ENCODE measurements at regions not wholly inside any gene's neighbourhood (a gene's known extent, or its start where the extent isn't known, plus 50 kb on each side); places are given as distances from the start of the nearest gene placed in this dataset.

DNA sequence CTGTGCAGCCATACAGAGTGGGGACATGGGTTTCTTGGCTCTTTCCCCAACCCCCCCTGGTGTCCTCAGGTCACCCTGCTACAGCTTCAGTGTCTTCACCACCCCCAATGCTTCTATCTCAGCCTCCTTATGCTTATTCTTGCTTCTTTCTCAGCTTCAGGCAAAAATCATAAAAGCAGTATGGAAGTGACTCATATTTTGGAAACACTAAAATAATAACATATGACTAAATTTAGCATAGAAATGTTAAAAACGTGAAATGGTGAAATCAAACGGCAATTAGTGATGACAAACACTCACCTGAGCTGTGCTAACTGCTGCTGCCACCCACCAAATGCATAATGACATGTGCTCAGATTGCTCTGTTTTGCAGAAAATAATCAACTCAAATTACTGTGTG is 475.2 kb upstream of the EPHA3 start:
- H3K27me3 ChIP-seq (replicated peaks in 1 of 2; ENCODE audit: control insufficient read depth in 2 of 2, insufficient read depth in 2 of 2, low read length in 1 of 2) = no peaks in the 10 kb centered on the region
- no peak overlapping the region for H3K27ac ChIP-seq (ENCODE audit: control insufficient read depth, insufficient read depth)
- no peak overlapping the region for H3K9ac ChIP-seq (ENCODE audit: control insufficient read depth, insufficient read depth, low read length)
- TF ChIP-seq SMC3 (IDR thresholded peaks at IDR 0.05; ENCODE audit: borderline replicate concordance, low read length) (no peak), SIX5 (IDR thresholded peaks at IDR 0.05; ENCODE audit: low read depth, low read length, severe bottlenecking) (no peak), SKIL (IDR thresholded peaks at IDR 0.05; ENCODE audit: low read depth, poor library complexity, severe bottlenecking) (no peak)
- TF ChIP-seq, protein P1, sequence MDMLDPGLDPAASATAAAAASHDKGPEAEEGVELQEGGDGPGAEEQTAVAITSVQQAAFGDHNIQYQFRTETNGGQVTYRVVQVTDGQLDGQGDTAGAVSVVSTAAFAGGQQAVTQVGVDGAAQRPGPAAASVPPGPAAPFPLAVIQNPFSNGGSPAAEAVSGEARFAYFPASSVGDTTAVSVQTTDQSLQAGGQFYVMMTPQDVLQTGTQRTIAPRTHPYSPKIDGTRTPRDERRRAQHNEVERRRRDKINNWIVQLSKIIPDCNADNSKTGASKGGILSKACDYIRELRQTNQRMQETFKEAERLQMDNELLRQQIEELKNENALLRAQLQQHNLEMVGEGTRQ (IDR thresholded peaks at IDR 0.05; ENCODE audit: borderline replicate concordance, low read depth, low read length) = no peak
- no peak overlapping the region for H3K4me2 ChIP-seq (ENCODE audit: control insufficient read depth, insufficient read depth)
- no peaks in the 10 kb centered on the region for H3K79me2 ChIP-seq (ENCODE audit: control insufficient read depth, insufficient read depth, low read length)
- no TSS peak for BruUV-seq (replicated peaks)
- ChIA-PET RAD21 (ENCODE audit: unreplicated experiment) (no interaction called here), CTCF (no interaction called here), SMC1A (ENCODE audit: uncharacterized antibody, unreplicated experiment) (no interaction called here), POLR2A (no interaction called here)
- no peaks in the 10 kb centered on the region for H4K20me1 ChIP-seq (ENCODE audit: control insufficient read depth, insufficient read depth)
- no peaks in the 10 kb centered on the region for H3K4me1 ChIP-seq (ENCODE audit: control insufficient read depth, insufficient read depth, low read length)
- H3K4me3 ChIP-seq = no peak overlapping the region
- ATAC-seq (no peak), DNase-seq (ENCODE audit: low read depth, low spot score) (no peak), FAIRE-seq (no peak)
- intact Hi-C loops (cut with micrococcal nuclease; ENCODE audit: unreplicated experiment) (no loop called here), in situ Hi-C loops (cut with MboI) (no loop called here)
- H3K9me3 ChIP-seq (replicated peaks; ENCODE audit: control insufficient read depth, insufficient read depth, low read length) = no peaks in the 10 kb centered on the region
- no peak overlapping the region for H2AFZ ChIP-seq (ENCODE audit: control insufficient read depth, low read depth, low read length)
- WGBS (ENCODE audit: insufficient coverage, insufficient replicate concordance, low lambda C conversion rate, missing lambda C conversion rate) = 0% methylated on average over 2 of the region's 2 CpGs
- no peaks in the 10 kb centered on the region for H3K36me3 ChIP-seq (ENCODE audit: control insufficient read depth in 2 of 2, insufficient read depth in 2 of 2, low read length in 1 of 2)

DNA sequence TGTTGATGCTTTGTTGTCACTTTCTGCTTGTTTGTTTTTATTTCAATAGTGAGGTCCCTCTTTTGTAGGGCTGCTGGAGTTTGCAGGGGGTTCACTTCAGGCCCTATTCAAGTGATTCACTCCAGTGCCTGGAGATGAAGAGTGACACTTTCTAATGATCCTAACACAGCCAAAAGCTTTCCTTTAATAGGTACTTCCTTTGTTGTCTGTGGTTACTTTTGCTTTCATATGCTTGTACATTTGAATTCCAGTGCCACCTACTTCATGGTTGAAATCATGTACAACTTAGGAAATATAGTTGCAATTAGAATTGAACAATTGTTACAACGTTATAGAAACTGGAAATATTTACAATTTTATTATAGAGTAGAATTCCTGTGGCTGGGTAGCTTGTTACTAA is 466.8 kb upstream of the EPHA3 start:
- no TSS peak for BruUV-seq (replicated peaks)
- in situ Hi-C loops (cut with MboI) = no loop called here
- TF ChIP-seq TARDBP (IDR thresholded peaks at IDR 0.05; ENCODE audit: borderline replicate concordance) (no peak), TCF3 (IDR thresholded peaks at IDR 0.05; ENCODE audit: borderline replicate concordance, insufficient read depth, low read depth, low read length) (no peak), ZNF384 (IDR thresholded peaks at IDR 0.05; ENCODE audit: borderline replicate concordance, low read depth, low read length) (no peak), BCL3 (IDR thresholded peaks at IDR 0.05; ENCODE audit: borderline replicate concordance, insufficient read depth, low read depth, low read length, poor library complexity, severe bottlenecking) (no peak)
- 0% methylated on average over 1 of the region's 1 CpG for WGBS (ENCODE audit: insufficient coverage, insufficient replicate concordance, low lambda C conversion rate, missing lambda C conversion rate)
- Histone ChIP-seq H3K9ac (ENCODE audit: control insufficient read depth, insufficient read depth, low read length) (no peak overlapping the region), H3K4me3 (no peak overlapping the region), H3K27ac (ENCODE audit: control insufficient read depth, insufficient read depth) (no peak overlapping the region), H4K20me1 (ENCODE audit: control insufficient read depth, insufficient read depth) (no peaks in the 10 kb centered on the region), H3K9me3 (replicated peaks; ENCODE audit: control insufficient read depth, insufficient read depth, low read length) (no peaks in the 10 kb centered on the region), H3K4me2 (ENCODE audit: control insufficient read depth, insufficient read depth) (no peak overlapping the region), H3K4me1 (ENCODE audit: control insufficient read depth, insufficient read depth, low read length) (no peaks in the 10 kb centered on the region), H2AFZ (ENCODE audit: control insufficient read depth, low read depth, low read length) (no peak overlapping the region), H3K79me2 (ENCODE audit: control insufficient read depth, insufficient read depth, low read length) (no peaks in the 10 kb centered on the region), H3K27me3 (replicated peaks in 1 of 2; ENCODE audit: control insufficient read depth in 2 of 2, insufficient read depth in 2 of 2, low read length in 1 of 2) (no peaks in the 10 kb centered on the region), H3K36me3 (ENCODE audit: control insufficient read depth in 2 of 2, insufficient read depth in 2 of 2, low read length in 1 of 2) (no peaks in the 10 kb centered on the region)
- ATAC-seq = no peak
- intact Hi-C loops (cut with micrococcal nuclease; ENCODE audit: unreplicated experiment) = no loop called here
- FAIRE-seq = no peak
- ChIA-PET SMC1A (ENCODE audit: uncharacterized antibody, unreplicated experiment) (interaction anchor here (1.5 kb wide), 1 partner anchor 421 kb away, joined by 3 read pairs; no protein-coding TSS in a partner anchor), CTCF (no interaction called here), RAD21 (ENCODE audit: unreplicated experiment) (no interaction called here), POLR2A (no interaction called here)
- no peak for DNase-seq (ENCODE audit: low read depth, low spot score)

Measured in GM12878 (cell line).